ENCODE measurements at regions not wholly inside any gene's neighbourhood (a gene's known extent, or its start where the extent isn't known, plus 50 kb on each side); places are given as distances from the start of the nearest gene placed in this dataset.

GRCh38 chr20:5662769-5663168 is 52.0 kb upstream of the GPCPD1 start:
- TF ChIP-seq, protein P1, sequence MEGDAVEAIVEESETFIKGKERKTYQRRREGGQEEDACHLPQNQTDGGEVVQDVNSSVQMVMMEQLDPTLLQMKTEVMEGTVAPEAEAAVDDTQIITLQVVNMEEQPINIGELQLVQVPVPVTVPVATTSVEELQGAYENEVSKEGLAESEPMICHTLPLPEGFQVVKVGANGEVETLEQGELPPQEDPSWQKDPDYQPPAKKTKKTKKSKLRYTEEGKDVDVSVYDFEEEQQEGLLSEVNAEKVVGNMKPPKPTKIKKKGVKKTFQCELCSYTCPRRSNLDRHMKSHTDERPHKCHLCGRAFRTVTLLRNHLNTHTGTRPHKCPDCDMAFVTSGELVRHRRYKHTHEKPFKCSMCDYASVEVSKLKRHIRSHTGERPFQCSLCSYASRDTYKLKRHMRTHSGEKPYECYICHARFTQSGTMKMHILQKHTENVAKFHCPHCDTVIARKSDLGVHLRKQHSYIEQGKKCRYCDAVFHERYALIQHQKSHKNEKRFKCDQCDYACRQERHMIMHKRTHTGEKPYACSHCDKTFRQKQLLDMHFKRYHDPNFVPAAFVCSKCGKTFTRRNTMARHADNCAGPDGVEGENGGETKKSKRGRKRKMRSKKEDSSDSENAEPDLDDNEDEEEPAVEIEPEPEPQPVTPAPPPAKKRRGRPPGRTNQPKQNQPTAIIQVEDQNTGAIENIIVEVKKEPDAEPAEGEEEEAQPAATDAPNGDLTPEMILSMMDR (IDR thresholded peaks at IDR 0.05; ENCODE audit: borderline replicate concordance, extremely low read depth, low read length, poor library complexity, severe bottlenecking) = no peak
- TF ChIP-seq EZH2 (IDR thresholded peaks at IDR 0.05; ENCODE audit: borderline replicate concordance, low read depth, low read length, severe bottlenecking) = no peak
